C4-2B (cell line): ENCODE measurements at regions not wholly inside any gene's neighbourhood (a gene's known extent, or its start where the extent isn't known, plus 50 kb on each side); places are given as distances from the start of the nearest gene placed in this dataset.

Experiments
- CTCF ChIP-seq: fragments of 450-650 bp; conservative IDR thresholded peaks from 2 replicates; pipeline ENCODE4 v1.5.1; 2017; ENCODE audit warnings: mild to moderate bottlenecking
- ZFX ChIP-seq: fragments of 450-650 bp; IDR thresholded peaks from 2 replicates; pipeline ENCODE4 v1.6.1; 2017

GRCh38 chr5:108696951-108697715, 50.6 kb upstream of the FER start:
- TF ChIP-seq CTCF (no peak), ZFX (no peak)
